ENCODE measurements at regions not wholly inside any gene's neighbourhood (a gene's known extent, or its start where the extent isn't known, plus 50 kb on each side); places are given as distances from the start of the nearest gene placed in this dataset.

DNA sequence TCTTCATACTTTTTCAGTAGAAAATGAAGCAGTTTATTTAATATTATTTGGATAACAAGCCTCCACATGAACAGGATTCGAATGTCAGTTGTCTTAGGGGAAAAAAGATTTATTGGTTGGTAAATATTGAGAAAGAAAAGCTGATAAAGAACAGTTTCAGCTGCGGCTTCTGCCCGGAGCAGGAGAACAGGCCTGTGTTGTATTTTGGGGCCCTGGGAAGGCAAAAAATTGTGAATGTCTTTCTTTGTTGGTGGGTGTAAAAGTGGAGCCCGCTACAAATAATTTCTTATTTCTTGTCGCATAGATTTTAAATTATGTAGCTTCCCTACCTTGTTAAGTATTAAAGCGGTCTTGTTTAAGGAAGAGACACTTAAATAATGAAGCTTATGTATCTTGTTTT lies 90.5 kb upstream of the PAX1 start:
- Mint-ChIP-seq H3K27ac (ENCODE audit: unreplicated experiment) (no peak overlapping the region), H3K36me3 (ENCODE audit: insufficient read depth, unreplicated experiment) (no peaks in the 10 kb centered on the region), H3K9me3 (ENCODE audit: low read depth, unreplicated experiment) (no peaks in the 10 kb centered on the region), H3K4me1 (ENCODE audit: low read depth, unreplicated experiment) (no peaks in the 10 kb centered on the region), H3K27me3 (ENCODE audit: unreplicated experiment) (peaks cover 12% of the 10 kb centered on the region), H3K4me3 (ENCODE audit: low read depth, unreplicated experiment) (no peak overlapping the region)
- TF ChIP-seq, protein P1, sequence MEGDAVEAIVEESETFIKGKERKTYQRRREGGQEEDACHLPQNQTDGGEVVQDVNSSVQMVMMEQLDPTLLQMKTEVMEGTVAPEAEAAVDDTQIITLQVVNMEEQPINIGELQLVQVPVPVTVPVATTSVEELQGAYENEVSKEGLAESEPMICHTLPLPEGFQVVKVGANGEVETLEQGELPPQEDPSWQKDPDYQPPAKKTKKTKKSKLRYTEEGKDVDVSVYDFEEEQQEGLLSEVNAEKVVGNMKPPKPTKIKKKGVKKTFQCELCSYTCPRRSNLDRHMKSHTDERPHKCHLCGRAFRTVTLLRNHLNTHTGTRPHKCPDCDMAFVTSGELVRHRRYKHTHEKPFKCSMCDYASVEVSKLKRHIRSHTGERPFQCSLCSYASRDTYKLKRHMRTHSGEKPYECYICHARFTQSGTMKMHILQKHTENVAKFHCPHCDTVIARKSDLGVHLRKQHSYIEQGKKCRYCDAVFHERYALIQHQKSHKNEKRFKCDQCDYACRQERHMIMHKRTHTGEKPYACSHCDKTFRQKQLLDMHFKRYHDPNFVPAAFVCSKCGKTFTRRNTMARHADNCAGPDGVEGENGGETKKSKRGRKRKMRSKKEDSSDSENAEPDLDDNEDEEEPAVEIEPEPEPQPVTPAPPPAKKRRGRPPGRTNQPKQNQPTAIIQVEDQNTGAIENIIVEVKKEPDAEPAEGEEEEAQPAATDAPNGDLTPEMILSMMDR (IDR thresholded peaks at IDR 0.05; ENCODE audit: unreplicated experiment): no peak
- no TSS peak for BruUV-seq (replicated peaks)
- intact Hi-C loops (cut with micrococcal nuclease; ENCODE audit: unreplicated experiment): no loop called here
- CTCF ChIA-PET: interaction anchor here (1.4 kb wide), 1 partner anchor 85 kb away, joined by 3 read pairs; no protein-coding TSS in a partner anchor
- no peak for DNase-seq

DNA sequence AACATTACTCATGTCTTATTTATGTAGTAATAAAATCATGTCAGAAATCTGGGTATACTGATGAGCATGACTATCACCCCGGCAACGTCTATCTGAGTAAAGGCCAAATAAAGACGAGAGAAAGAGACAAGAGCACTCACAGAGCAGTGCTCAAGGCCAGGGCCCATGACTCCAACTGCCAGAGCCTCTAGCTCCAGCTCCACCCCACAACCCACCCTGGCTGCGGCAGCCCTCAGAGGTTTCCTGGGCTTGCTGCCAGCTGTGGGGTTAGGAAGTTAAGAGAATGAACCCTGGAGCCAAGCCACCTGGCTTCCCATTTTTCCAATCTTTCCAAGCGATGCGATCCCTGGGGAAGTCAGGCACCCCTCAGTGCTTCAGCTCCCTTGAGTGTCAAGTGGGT lies 92.0 kb upstream of the PAX1 start:
- CTCF ChIA-PET: no interaction called here
- H3K27ac Mint-ChIP-seq (ENCODE audit: unreplicated experiment): no peak overlapping the region
- H3K36me3 Mint-ChIP-seq (ENCODE audit: insufficient read depth, unreplicated experiment): no peaks in the 10 kb centered on the region
- DNase-seq: peak; percentile 0
- intact Hi-C loops (cut with micrococcal nuclease; ENCODE audit: unreplicated experiment): no loop called here
- no peaks in the 10 kb centered on the region for H3K9me3 Mint-ChIP-seq (ENCODE audit: low read depth, unreplicated experiment)
- H3K4me3 Mint-ChIP-seq (ENCODE audit: low read depth, unreplicated experiment): no peak overlapping the region
- H3K4me1 Mint-ChIP-seq (ENCODE audit: low read depth, unreplicated experiment): peaks cover 1% of the 10 kb centered on the region
- H3K27me3 Mint-ChIP-seq (ENCODE audit: unreplicated experiment): peaks cover 12% of the 10 kb centered on the region
- BruUV-seq (replicated peaks): no TSS peak
- TF ChIP-seq, protein P1 (IDR thresholded peaks at IDR 0.05; ENCODE audit: unreplicated experiment): no peak

DNA sequence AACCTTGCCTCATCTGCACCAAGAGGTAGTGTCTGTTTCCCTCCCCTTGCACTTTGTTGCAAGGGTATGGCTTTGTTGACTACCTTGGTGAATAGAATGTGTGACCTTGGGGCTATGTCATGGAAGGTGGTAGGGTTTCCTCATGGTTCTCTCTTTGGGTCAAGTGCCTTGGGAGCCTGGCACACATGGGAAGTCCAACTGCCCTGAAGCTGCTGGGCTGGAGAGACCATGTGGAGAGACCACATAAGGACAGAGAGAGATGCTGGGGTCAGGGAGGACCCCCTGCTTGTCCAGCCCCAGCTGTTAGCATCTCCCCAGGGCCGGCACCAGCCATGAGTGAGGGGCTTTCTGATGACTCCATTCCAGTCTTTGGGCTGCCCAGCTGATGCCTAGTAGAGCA lies 95.5 kb upstream of the PAX1 start:
- Mint-ChIP-seq H3K27ac (ENCODE audit: unreplicated experiment) (no peak overlapping the region), H3K36me3 (ENCODE audit: insufficient read depth, unreplicated experiment) (no peaks in the 10 kb centered on the region), H3K9me3 (ENCODE audit: low read depth, unreplicated experiment) (no peaks in the 10 kb centered on the region), H3K4me1 (ENCODE audit: low read depth, unreplicated experiment) (peaks cover 8% of the 10 kb centered on the region), H3K27me3 (ENCODE audit: unreplicated experiment) (peaks cover 12% of the 10 kb centered on the region), H3K4me3 (ENCODE audit: low read depth, unreplicated experiment) (no peak overlapping the region)
- intact Hi-C loops (cut with micrococcal nuclease; ENCODE audit: unreplicated experiment): no loop called here
- CTCF ChIA-PET: no interaction called here
- no TSS peak for BruUV-seq (replicated peaks)
- no peak for DNase-seq
- TF ChIP-seq, protein P1 (IDR thresholded peaks at IDR 0.05; ENCODE audit: unreplicated experiment): no peak

DNA sequence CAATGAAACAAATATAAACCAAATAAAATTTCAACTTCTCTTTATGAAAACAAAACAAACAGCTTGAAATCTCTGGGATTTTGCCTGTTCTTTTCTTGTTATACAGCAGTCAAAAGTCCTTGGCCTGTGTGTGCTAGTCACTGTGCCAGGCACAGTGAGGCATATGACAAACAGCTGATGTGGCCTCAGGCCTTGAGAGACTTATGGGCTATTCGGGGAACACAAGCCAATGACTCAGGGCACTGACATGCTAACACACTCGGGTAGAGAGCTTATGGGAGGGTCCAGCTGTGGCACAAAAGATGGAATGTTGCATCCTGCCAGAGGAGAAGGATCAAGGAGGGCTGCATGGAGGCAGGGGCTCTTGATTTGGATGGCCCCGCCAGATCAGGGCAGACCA lies 95.4 kb upstream of the NKX2-2 start:
- no peaks in the 10 kb centered on the region for H3K36me3 Mint-ChIP-seq (ENCODE audit: insufficient read depth, unreplicated experiment)
- H3K9me3 Mint-ChIP-seq (ENCODE audit: low read depth, unreplicated experiment): no peaks in the 10 kb centered on the region
- H3K27ac Mint-ChIP-seq (ENCODE audit: unreplicated experiment): no peak overlapping the region
- no TSS peak for BruUV-seq (replicated peaks)
- H3K4me1 Mint-ChIP-seq (ENCODE audit: low read depth, unreplicated experiment): peaks cover 8% of the 10 kb centered on the region
- no peak for DNase-seq
- CTCF ChIA-PET: interaction anchor here (0.6 kb wide), 1 partner anchor 106 kb away, joined by 3 read pairs; no protein-coding TSS in a partner anchor
- no peak overlapping the region for H3K4me3 Mint-ChIP-seq (ENCODE audit: low read depth, unreplicated experiment)
- H3K27me3 Mint-ChIP-seq (ENCODE audit: unreplicated experiment): peaks cover 12% of the 10 kb centered on the region
- intact Hi-C loops (cut with micrococcal nuclease; ENCODE audit: unreplicated experiment): no loop called here
- TF ChIP-seq, protein P1 (IDR thresholded peaks at IDR 0.05; ENCODE audit: unreplicated experiment): no peak
